ENCODE measurements at regions not wholly inside any gene's neighbourhood (a gene's known extent, or its start where the extent isn't known, plus 50 kb on each side); places are given as distances from the start of the nearest gene placed in this dataset.
A peak's percentile ranks its signal among the peaks of the same experiment; 100 is the strongest.

GRCh38 chr4:58679886-58680285 lies 1569.7 kb upstream of the IGFBP7 start:
- DNase-seq = no peak

GRCh38 chr4:58679051-58679450 lies 1568.9 kb upstream of the IGFBP7 start:
- DNase-seq = no peak

- DNase-seq = no peak
Measured at GRCh38 chr4:58669783-58670182, 1559.6 kb upstream of the IGFBP7 start.

GRCh38 chr4:58665649-58666048 lies 1555.5 kb upstream of the IGFBP7 start:
- DNase-seq = peak; percentile 28

- DNase-seq = no peak
Measured at GRCh38 chr4:58658701-58659100, 1548.5 kb upstream of the IGFBP7 start.

GRCh38 chr4:58653251-58653650 lies 1543.1 kb upstream of the IGFBP7 start:
- no peak for DNase-seq

GRCh38 chr4:58649226-58649625 lies 1539.0 kb upstream of the IGFBP7 start:
- DNase-seq = peak; percentile 19

GRCh38 chr4:58646126-58646525 lies 1535.9 kb upstream of the IGFBP7 start:
- DNase-seq = no peak

GRCh38 chr4:58644549-58644948 lies 1534.4 kb upstream of the IGFBP7 start:
- no peak for DNase-seq

GRCh38 chr4:58636381-58636780 lies 1526.2 kb upstream of the IGFBP7 start:
- DNase-seq = peak; percentile 3

GRCh38 chr4:58617226-58617625 lies 1507.0 kb upstream of the IGFBP7 start:
- no peak for DNase-seq

GRCh38 chr4:58611012-58611411 lies 1500.8 kb upstream of the IGFBP7 start:
- DNase-seq = no peak

GRCh38 chr4:58606303-58606702 lies 1496.1 kb upstream of the IGFBP7 start:
- no peak for DNase-seq

- DNase-seq = no peak
Measured at GRCh38 chr4:58603951-58604350, 1493.8 kb upstream of the IGFBP7 start.

- peak; percentile 10 for DNase-seq
Measured at GRCh38 chr4:58602731-58603359, 1492.7 kb upstream of the IGFBP7 start.

- DNase-seq = no peak
Measured at GRCh38 chr4:58602022-58602421, 1491.8 kb upstream of the IGFBP7 start.

- no peak for DNase-seq
Measured at GRCh38 chr4:58600290-58600689, 1490.1 kb upstream of the IGFBP7 start.

GRCh38 chr4:58590722-58591121 lies 1480.5 kb upstream of the IGFBP7 start:
- DNase-seq = no peak

GRCh38 chr4:58587856-58588255 lies 1477.7 kb upstream of the IGFBP7 start:
- no peak for DNase-seq

- no peak for DNase-seq
Measured at GRCh38 chr4:58566260-58566659, 1456.1 kb upstream of the IGFBP7 start.

- no peak for DNase-seq
Measured at GRCh38 chr4:58564695-58565475, 1454.7 kb upstream of the IGFBP7 start.

- DNase-seq = no peak
Measured at GRCh38 chr4:58561170-58561569, 1451.0 kb upstream of the IGFBP7 start.

GRCh38 chr4:58560736-58561135 lies 1450.6 kb upstream of the IGFBP7 start:
- no peak for DNase-seq

GRCh38 chr4:58553679-58554078 lies 1443.5 kb upstream of the IGFBP7 start:
- no peak for DNase-seq

- DNase-seq = no peak
Measured at GRCh38 chr4:58553031-58553430, 1442.8 kb upstream of the IGFBP7 start.

Measured in NCI-H1092 treated with DMSO at 0.1 percent for 48 hours (cell line).